HG02870 (cell line): ENCODE measurements at regions not wholly inside any gene's neighbourhood (a gene's known extent, or its start where the extent isn't known, plus 50 kb on each side); places are given as distances from the start of the nearest gene placed in this dataset.

Source experiments
- ATAC-seq: cut with Tn5 transposase; IDR thresholded peaks from one replicate; pipeline ENCODE4 v1.9.1; 2021; ENCODE audit warnings: mild to moderate bottlenecking, moderate library complexity; ENCODE audit not compliant: unreplicated experiment

- no peak for ATAC-seq
Measured at GRCh38 chr3:109897734-109898133, 560.4 kb upstream of the DPPA4 start.

GRCh38 chr3:109899925-109900324 is 562.6 kb upstream of the DPPA4 start:
- no peak for ATAC-seq

- ATAC-seq, result no peak
Measured at GRCh38 chr3:109900783-109901182, 563.4 kb upstream of the DPPA4 start.

GRCh38 chr3:109902549-109902948 is 565.2 kb upstream of the DPPA4 start:
- ATAC-seq, result no peak

GRCh38 chr3:109903100-109903499 is 565.8 kb upstream of the DPPA4 start:
- no peak for ATAC-seq

- ATAC-seq, result no peak
Measured at GRCh38 chr3:109910772-109911171, 573.4 kb upstream of the DPPA4 start.

- no peak for ATAC-seq
Measured at GRCh38 chr3:109918740-109919139, 581.4 kb upstream of the DPPA4 start.

- ATAC-seq, result no peak
Measured at GRCh38 chr3:109920749-109921148, 583.4 kb upstream of the DPPA4 start.

- ATAC-seq, result no peak
Measured at GRCh38 chr3:109921509-109921908, 584.2 kb upstream of the DPPA4 start.

GRCh38 chr3:109922856-109923255 is 585.5 kb upstream of the DPPA4 start:
- no peak for ATAC-seq

GRCh38 chr3:109923431-109923830 is 586.1 kb upstream of the DPPA4 start:
- no peak for ATAC-seq

GRCh38 chr3:109924196-109924595 is 586.9 kb upstream of the DPPA4 start:
- ATAC-seq, result no peak

- ATAC-seq, result no peak
Measured at GRCh38 chr3:109926376-109926775, 589.0 kb upstream of the DPPA4 start.

- ATAC-seq, result no peak
Measured at GRCh38 chr3:109927161-109927560, 589.8 kb upstream of the DPPA4 start.

GRCh38 chr3:109927726-109928125 is 590.4 kb upstream of the DPPA4 start:
- no peak for ATAC-seq

GRCh38 chr3:109930582-109930981 is 593.2 kb upstream of the DPPA4 start:
- ATAC-seq, result no peak

GRCh38 chr3:109933576-109933975 is 596.2 kb upstream of the DPPA4 start:
- no peak for ATAC-seq

- no peak for ATAC-seq
Measured at GRCh38 chr3:109939817-109940216, 602.5 kb upstream of the DPPA4 start.

- ATAC-seq, result no peak
Measured at GRCh38 chr3:109943181-109943580, 605.8 kb upstream of the DPPA4 start.

- ATAC-seq, result no peak
Measured at GRCh38 chr3:109944836-109945235, 607.5 kb upstream of the DPPA4 start.

- ATAC-seq, result no peak
Measured at GRCh38 chr3:109952924-109953323, 615.6 kb upstream of the DPPA4 start.

GRCh38 chr3:109963831-109964230 is 626.5 kb upstream of the DPPA4 start:
- ATAC-seq, result no peak

GRCh38 chr3:109973733-109974132 is 636.4 kb upstream of the DPPA4 start:
- no peak for ATAC-seq

GRCh38 chr3:109977897-109978296 is 640.6 kb upstream of the DPPA4 start:
- ATAC-seq, result no peak
